GM12865 (cell line): ENCODE measurements at regions not wholly inside any gene's neighbourhood (a gene's known extent, or its start where the extent isn't known, plus 50 kb on each side); places are given as distances from the start of the nearest gene placed in this dataset.

Experiments used
- DNase-seq: peaks from one replicate; pipeline ENCODE4 v3.0.0; 2010; ENCODE audit warnings: low read depth
- H3K4me3 ChIP-seq: 2 replicates; pipeline ENCODE4 v1.5.1; 2011; ENCODE audit warnings: mild to moderate bottlenecking, low read depth, low read length, control low read depth
- CTCF ChIP-seq: IDR thresholded peaks from 2 replicates; pipeline ENCODE4 v1.5.1; 2011; ENCODE audit warnings: low read length, control low read depth, low read depth, inconsistent platforms; ENCODE audit not compliant: insufficient read depth; ENCODE audit errors: missing control alignments

- no peak for TF ChIP-seq CTCF
Observed at GRCh38 chr9:92179286-92180001, 64.2 kb upstream of the SPTLC1 start.

GRCh38 chr9:92177591-92177990 is 62.4 kb upstream of the SPTLC1 start:
- no peak overlapping the region for H3K4me3 ChIP-seq
- DNase-seq = no peak
- no peak for TF ChIP-seq CTCF

More at GRCh38 chr9:92179286-92180001, 64.2 kb upstream of the SPTLC1 start:
- no peak overlapping the region for H3K4me3 ChIP-seq
- DNase-seq = no peak

GRCh38 chr9:92176800-92177185 is 61.6 kb upstream of the SPTLC1 start:
- no peak for TF ChIP-seq CTCF
- H3K4me3 ChIP-seq = no peak overlapping the region
- no peak for DNase-seq

GRCh38 chr9:92176068-92176799 is 61.0 kb upstream of the SPTLC1 start:
- peak; percentile 26 for TF ChIP-seq CTCF
- no peak overlapping the region for H3K4me3 ChIP-seq
- no peak for DNase-seq

GRCh38 chr9:92175441-92175840 is 60.2 kb upstream of the SPTLC1 start:
- TF ChIP-seq CTCF = no peak
- no peak overlapping the region for H3K4me3 ChIP-seq
- DNase-seq = no peak

- no peak overlapping the region for H3K4me3 ChIP-seq
- peak; percentile 54 for DNase-seq
- TF ChIP-seq CTCF = no peak
Observed at GRCh38 chr9:92173318-92173717, 58.1 kb upstream of the SPTLC1 start.
